Prostate gland (tissue), 2 donors: ENCODE measurements at regions not wholly inside any gene's neighbourhood (a gene's known extent, or its start where the extent isn't known, plus 50 kb on each side); places are given as distances from the start of the nearest gene placed in this dataset.

Experiments used
- DNase-seq: peaks from one replicate; pipeline ENCODE4 v3.0.0-alpha.2; 2019; ENCODE audit warnings: low spot score
- H3K27ac ChIP-seq, 2 donors: fragments of 200-600 bp; sonication (generic); 2 replicates each; pipeline ENCODE4 v1.5.1; 2017 to 2019
- H3K27me3 ChIP-seq: fragments of 200-600 bp; sonication (generic); replicated peaks from 2 replicates; pipeline ENCODE4 v1.5.1; 2019; ENCODE audit not compliant: insufficient read depth
- H3K36me3 ChIP-seq, 2 donors: fragments of 200-600 bp; sonication (generic); 1 replicate in 1 of 2; 2 replicates in 1 of 2; pipeline versions ENCODE4 v1.5.1 to v1.8.1; 2017 to 2019
- H3K4me1 ChIP-seq: fragments of 200-600 bp; sonication (generic); replicated peaks from 2 replicates; pipeline ENCODE4 v1.5.1; 2019
- H3K4me3 ChIP-seq, 2 donors: fragments of 200-600 bp; sonication (generic); 2 replicates each; pipeline ENCODE4 v1.5.1; 2017 to 2019
- H3K9me3 ChIP-seq: fragments of 200-600 bp; sonication (generic); 2 replicates; pipeline ENCODE4 v1.5.1; 2017
- POLR2A ChIP-seq: fragments of 450-650 bp; IDR thresholded peaks from one replicate; pipeline ENCODE4 v1.6.1; 2016; ENCODE audit warnings: antibody characterized with exemption, mild to moderate bottlenecking
- POLR2AphosphoS5 ChIP-seq: sonication (generic); formaldehyde crosslinking; IDR thresholded peaks from one replicate; pipeline ENCODE4 v1.6.1; 2017; ENCODE audit warnings: antibody characterized with exemption
- WGBS: methylation state at CpG from one replicate; pipeline ENCODE4 v1.1.5; 2018; 5-methylcytosine and 5-hydroxymethylcytosine counted together
- intact Hi-C: fragments of 100-400 bp; cut with DNase I; formaldehyde crosslinking; loops from one replicate; pipeline ENCODE4 v1.14.2; 2022
- TF ChIP-seq, protein P1 (sequence below), 4 experiments: fragments of 200-600 bp in 2 of 4; fragments of 450-650 bp in 2 of 4; sonication (generic) in 2 of 4; IDR thresholded peaks; 1 replicate in 3 of 4; 2 replicates in 1 of 4; pipeline ENCODE4 v1.5.1; 2016 to 2019; ENCODE audit warnings: antibody characterized with exemption in 4 of 4, mild to moderate bottlenecking in 2 of 4, moderate library complexity in 2 of 4

DNA sequence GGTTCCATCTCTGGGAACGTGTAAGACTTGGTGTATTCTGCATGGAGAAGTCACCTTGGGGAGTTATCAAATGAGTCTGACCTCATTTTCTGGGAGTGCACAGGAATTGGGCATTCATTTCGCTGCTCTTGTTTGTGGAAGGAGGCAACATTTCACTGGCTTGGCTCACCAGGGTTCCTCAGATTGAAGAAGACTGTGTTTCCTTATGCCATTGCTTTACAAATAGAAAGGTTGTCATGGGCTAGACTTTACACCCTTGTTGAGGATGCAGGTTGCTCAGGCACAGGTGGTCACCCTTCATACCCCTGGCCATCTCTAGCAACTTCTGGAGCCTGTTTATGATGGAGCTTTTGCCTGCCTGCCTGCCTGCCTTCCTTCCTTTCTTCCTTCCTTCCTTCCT, 114.4 kb downstream of the AASDH start:
- intact Hi-C loops: no loop called here
- DNase-seq: no peak
- Histone ChIP-seq H3K9me3 (no peaks in the 10 kb centered on the region), H3K4me3 (no peak overlapping the region), H3K27me3 (no peaks in the 10 kb centered on the region), H3K4me1 (no peaks in the 10 kb centered on the region), H3K36me3 (no peaks in the 10 kb centered on the region), H3K27ac (no peak overlapping the region)
- 70% methylated on average over 2 of the region's 2 CpGs for WGBS
- TF ChIP-seq POLR2A: no peak

DNA sequence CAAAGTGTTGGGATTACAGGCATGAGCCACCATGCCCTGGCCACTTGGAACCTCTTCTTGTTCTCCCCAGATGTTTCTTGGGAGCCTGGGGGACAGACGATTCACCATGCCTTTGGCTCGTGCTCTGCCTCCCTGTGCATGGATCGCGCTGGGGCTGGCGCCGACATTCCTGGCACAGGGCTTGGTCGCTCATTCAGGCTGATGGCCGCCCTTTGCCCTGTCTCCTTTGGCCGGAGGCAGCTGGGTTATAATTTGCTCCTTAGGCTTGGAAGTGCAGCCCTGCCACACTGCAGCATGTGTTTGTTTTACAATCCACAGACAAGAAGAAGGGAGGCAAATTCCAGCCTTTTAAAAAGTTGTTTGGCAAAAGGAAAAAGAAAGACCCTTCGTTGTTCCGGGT, 115.3 kb downstream of the AASDH start:
- no peak for DNase-seq
- Histone ChIP-seq H3K4me1 (no peaks in the 10 kb centered on the region), H3K4me3 (no peak overlapping the region), H3K27ac (no peak overlapping the region), H3K9me3 (no peaks in the 10 kb centered on the region), H3K36me3 (no peaks in the 10 kb centered on the region), H3K27me3 (no peaks in the 10 kb centered on the region)
- TF ChIP-seq POLR2AphosphoS5 (no peak), POLR2A (no peak)
- TF ChIP-seq, protein P1, sequence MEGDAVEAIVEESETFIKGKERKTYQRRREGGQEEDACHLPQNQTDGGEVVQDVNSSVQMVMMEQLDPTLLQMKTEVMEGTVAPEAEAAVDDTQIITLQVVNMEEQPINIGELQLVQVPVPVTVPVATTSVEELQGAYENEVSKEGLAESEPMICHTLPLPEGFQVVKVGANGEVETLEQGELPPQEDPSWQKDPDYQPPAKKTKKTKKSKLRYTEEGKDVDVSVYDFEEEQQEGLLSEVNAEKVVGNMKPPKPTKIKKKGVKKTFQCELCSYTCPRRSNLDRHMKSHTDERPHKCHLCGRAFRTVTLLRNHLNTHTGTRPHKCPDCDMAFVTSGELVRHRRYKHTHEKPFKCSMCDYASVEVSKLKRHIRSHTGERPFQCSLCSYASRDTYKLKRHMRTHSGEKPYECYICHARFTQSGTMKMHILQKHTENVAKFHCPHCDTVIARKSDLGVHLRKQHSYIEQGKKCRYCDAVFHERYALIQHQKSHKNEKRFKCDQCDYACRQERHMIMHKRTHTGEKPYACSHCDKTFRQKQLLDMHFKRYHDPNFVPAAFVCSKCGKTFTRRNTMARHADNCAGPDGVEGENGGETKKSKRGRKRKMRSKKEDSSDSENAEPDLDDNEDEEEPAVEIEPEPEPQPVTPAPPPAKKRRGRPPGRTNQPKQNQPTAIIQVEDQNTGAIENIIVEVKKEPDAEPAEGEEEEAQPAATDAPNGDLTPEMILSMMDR (IDR thresholded peaks at IDR 0.05): no peak
- intact Hi-C loops: no loop called here
- 95% methylated on average over 11 of the region's 11 CpGs for WGBS

DNA sequence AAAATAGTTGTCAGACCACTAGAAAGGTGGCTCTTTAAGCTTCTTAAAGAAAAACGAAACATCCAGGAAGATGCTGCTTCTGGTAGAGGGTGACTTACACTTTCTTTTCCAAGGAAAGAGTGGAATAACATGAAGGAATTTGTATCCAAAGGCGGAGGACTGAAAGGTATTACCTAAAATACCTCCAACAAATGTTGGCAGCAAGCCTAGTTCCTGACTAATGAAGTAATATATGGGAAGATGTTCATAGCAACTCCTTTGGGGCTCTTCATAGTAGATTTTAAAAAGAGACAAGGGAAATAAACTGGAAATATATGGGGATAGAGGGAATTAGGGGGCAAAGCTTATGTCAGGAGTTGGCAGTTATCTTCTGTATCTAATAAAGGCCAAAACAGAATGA, 116.2 kb downstream of the AASDH start:
- no peaks in the 10 kb centered on the region for H3K27me3 ChIP-seq
- H3K27ac ChIP-seq: no peak overlapping the region
- no peak for TF ChIP-seq POLR2A
- TF ChIP-seq, protein P1 (IDR thresholded peaks at IDR 0.05): no peak
- no peak for TF ChIP-seq POLR2AphosphoS5
- WGBS: 61% methylated on average over 2 of the region's 2 CpGs
- no peaks in the 10 kb centered on the region for H3K36me3 ChIP-seq
- no peak for DNase-seq
- intact Hi-C loops: no loop called here
- no peak overlapping the region for H3K4me3 ChIP-seq
- no peaks in the 10 kb centered on the region for H3K4me1 ChIP-seq
- no peaks in the 10 kb centered on the region for H3K9me3 ChIP-seq

DNA sequence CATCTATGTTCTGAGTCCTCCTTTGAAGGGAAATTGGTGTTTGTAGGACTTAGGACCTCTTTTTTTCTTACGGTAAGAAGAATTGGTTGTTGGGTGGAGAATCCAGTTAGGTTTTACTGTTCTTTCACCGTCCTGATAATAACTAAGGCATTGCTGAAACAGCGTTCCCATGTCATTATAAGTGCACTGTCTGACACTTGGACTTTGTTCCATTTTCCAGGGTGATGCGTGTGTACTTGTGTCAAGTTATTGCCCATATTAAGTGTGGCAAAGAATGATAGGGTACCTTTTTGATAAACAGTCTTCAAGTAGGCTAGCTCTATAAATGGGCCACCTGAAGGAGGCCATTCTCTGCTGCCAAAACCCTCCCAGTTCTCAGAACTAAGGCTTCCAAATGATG, 119.7 kb downstream of the AASDH start:
- no peaks in the 10 kb centered on the region for H3K9me3 ChIP-seq
- intact Hi-C loops: no loop called here
- TF ChIP-seq POLR2AphosphoS5: no peak
- DNase-seq: no peak
- no peak overlapping the region for H3K27ac ChIP-seq
- H3K36me3 ChIP-seq: no peaks in the 10 kb centered on the region
- H3K27me3 ChIP-seq: no peaks in the 10 kb centered on the region
- H3K4me3 ChIP-seq: no peak overlapping the region
- no peaks in the 10 kb centered on the region for H3K4me1 ChIP-seq
- WGBS: 87% methylated on average over 4 of the region's 4 CpGs

DNA sequence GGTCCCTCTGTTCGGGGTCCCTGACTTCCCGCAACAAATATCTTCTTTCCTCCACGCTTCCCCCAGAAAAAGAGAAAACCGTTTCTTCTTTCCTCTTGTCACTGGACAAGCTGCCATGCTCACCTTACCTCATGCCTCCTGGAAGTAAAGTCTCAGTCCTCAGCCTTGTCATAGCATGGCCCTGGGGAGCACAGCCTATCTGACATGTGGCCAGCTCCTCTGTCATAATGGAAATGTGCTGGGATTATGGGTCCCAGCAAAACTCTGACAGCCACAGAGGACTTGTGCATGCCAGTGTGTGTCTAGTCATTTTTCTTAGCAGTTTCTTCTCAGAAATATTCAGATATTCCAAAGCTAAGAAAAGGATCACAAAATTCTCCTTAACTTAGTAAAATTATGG, 122.4 kb downstream of the AASDH start:
- TF ChIP-seq, protein P1 (IDR thresholded peaks at IDR 0.05): no peak
- no peak for TF ChIP-seq POLR2AphosphoS5
- TF ChIP-seq POLR2A: no peak
- 60% methylated on average over 4 of the region's 4 CpGs for WGBS
- Histone ChIP-seq H3K27me3 (no peaks in the 10 kb centered on the region), H3K9me3 (no peaks in the 10 kb centered on the region), H3K27ac (no peak overlapping the region), H3K36me3 (no peaks in the 10 kb centered on the region), H3K4me3 (no peak overlapping the region), H3K4me1 (no peaks in the 10 kb centered on the region)
- DNase-seq: no peak
- intact Hi-C loops: no loop called here

DNA sequence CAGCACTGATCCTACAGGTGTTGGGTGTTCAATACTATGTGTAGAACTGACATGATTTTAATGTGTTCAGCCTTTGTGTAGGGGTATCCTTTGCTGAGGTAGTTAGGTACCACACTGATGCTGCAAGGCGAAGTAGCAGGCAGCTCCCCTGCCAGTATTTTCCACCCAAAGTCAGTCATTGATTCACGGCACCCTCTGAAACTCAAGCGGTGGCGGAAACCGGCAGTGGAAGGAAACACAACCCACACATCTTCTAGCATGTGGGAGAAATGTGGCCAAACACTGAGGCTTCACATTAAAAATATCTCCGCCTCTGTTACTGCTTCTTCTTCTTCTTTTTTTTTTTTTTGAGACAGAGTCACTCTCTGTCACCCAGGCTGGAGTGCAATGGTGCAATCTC, 126.3 kb downstream of the AASDH start:
- DNase-seq: no peak
- no peaks in the 10 kb centered on the region for H3K27me3 ChIP-seq
- H3K9me3 ChIP-seq: no peaks in the 10 kb centered on the region
- no peak overlapping the region for H3K4me3 ChIP-seq
- 94% methylated on average over 6 of the region's 6 CpGs for WGBS
- TF ChIP-seq POLR2A (no peak), POLR2AphosphoS5 (no peak)
- TF ChIP-seq, protein P1 (IDR thresholded peaks at IDR 0.05): no peak
- no peak overlapping the region for H3K27ac ChIP-seq
- intact Hi-C loops: no loop called here
- H3K36me3 ChIP-seq: no peaks in the 10 kb centered on the region
- no peaks in the 10 kb centered on the region for H3K4me1 ChIP-seq
